HUES6 (cell line): ENCODE measurements at regions not wholly inside any gene's neighbourhood (a gene's known extent, or its start where the extent isn't known, plus 50 kb on each side); places are given as distances from the start of the nearest gene placed in this dataset.

ENCODE experiments used
- H3K27ac ChIP-seq: 2 replicates; pipeline ENCODE4 v1.7.0; 2013; ENCODE audit warnings: low read depth, mild to moderate bottlenecking, low read length, inconsistent platforms
- H3K27me3 ChIP-seq: 2 replicates; pipeline ENCODE4 v1.6.1; 2013; ENCODE audit warnings: low read length; ENCODE audit not compliant: control insufficient read depth, insufficient read depth
- H3K36me3 ChIP-seq: 2 replicates; pipeline ENCODE4 v1.6.1; 2013; ENCODE audit warnings: low read length; ENCODE audit not compliant: control insufficient read depth, insufficient read depth
- H3K4me1 ChIP-seq: 2 replicates; pipeline ENCODE4 v1.6.1; 2013; ENCODE audit warnings: low read length; ENCODE audit not compliant: control insufficient read depth, insufficient read depth
- H3K4me3 ChIP-seq: 2 replicates; pipeline ENCODE4 v1.5.1; 2013; ENCODE audit warnings: low read depth, low read length
- H3K9ac ChIP-seq: one replicate; pipeline ENCODE4 v1.6.1; 2013; ENCODE audit warnings: mild to moderate bottlenecking, low read length
- H3K9me3 ChIP-seq: 2 replicates; pipeline ENCODE4 v1.6.1; 2013; ENCODE audit warnings: low read depth, low read length; ENCODE audit not compliant: control insufficient read depth, insufficient read depth

DNA sequence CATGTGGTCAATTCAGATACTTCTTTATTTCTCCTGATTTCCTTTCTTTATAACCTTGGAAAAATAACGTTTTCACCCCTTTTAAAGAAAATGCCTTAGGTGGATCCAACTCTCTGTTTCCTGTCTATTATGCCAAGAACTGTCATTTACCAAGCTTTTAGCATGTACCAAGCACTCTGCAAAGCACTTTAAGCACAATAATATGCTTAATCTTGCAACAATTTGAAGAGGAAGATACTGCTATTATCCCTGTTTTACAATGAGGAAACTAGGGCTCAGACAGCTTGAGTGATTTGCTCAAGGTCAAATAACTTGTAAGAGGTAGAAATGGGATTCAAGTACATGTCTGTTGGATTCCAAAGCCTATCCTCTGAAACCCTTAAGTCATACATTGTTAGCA, 224.8 kb upstream of the IL12B start:
- Histone ChIP-seq H3K9ac (no peak overlapping the region), H3K27me3 (no peaks in the 10 kb centered on the region), H3K9me3 (peaks cover 9% of the 10 kb centered on the region; the same call in 1 of the 2 replicates), H3K4me1 (no peaks in the 10 kb centered on the region), H3K27ac (no peak overlapping the region), H3K36me3 (no peaks in the 10 kb centered on the region), H3K4me3 (no peak overlapping the region)

DNA sequence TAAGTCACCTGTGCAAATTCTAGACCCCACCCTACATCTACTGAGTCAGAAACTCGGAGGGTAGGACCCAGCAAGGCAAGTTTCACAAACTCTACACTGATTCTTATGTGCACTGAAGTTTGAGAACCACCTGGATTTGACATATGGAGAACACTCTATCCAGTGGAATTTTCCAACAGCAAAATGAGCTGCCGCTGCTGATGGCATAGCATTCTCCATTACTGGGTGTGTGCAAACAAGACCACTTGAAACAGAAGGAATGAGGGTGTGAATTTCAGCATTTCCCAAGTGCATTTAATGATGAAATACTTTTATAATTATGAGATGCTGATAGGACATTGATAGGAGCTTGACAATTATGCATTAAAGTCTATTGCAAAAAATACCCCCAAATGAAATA, 229.1 kb upstream of the IL12B start:
- Histone ChIP-seq H3K9ac (no peak overlapping the region), H3K4me3 (no peak overlapping the region), H3K4me1 (no peaks in the 10 kb centered on the region), H3K9me3 (no peaks in the 10 kb centered on the region), H3K27ac (no peak overlapping the region), H3K27me3 (no peaks in the 10 kb centered on the region), H3K36me3 (no peaks in the 10 kb centered on the region)

DNA sequence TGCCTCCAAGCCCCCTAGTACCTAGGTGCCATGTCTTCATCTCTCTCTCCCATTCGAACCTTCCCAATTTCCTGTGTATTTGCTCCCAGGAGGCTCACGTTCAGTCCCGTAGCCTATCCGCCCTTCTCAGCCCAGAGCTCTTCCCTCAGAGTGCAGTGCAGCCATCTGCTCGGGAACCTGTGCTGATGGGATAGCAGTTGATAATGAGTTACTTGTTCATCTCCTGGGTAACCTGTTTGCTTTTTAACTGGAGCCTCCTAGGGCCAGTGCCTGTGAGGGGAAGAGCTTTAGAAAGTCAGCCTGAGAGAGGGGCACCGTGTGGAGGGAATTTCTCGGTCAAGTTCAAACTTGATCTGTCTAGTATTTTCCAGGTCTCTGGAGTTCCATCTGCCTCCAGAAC, 229.8 kb upstream of the IL12B start:
- no peak overlapping the region for H3K27ac ChIP-seq
- no peaks in the 10 kb centered on the region for H3K27me3 ChIP-seq
- no peaks in the 10 kb centered on the region for H3K4me1 ChIP-seq
- H3K36me3 ChIP-seq: no peaks in the 10 kb centered on the region
- no peaks in the 10 kb centered on the region for H3K9me3 ChIP-seq
- H3K4me3 ChIP-seq: no peak overlapping the region
- no peak overlapping the region for H3K9ac ChIP-seq

DNA sequence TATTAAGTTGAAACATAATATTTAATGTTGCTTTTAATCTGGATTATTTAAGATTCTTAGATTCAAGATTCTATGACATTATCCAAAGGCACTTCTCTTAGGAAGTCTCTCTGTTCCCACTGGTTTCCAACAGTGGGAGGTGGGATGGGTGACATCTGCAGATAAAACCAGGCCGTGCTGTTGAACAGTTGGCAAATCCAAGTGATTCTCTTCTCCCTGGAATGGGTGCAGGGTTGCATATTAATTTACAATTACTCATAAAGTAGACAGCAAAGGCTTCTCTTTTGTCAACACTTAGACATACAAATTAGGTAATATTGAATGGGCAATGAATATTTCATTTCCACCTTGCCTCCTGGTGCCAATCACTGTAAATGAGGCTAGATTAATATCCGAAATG, 233.7 kb upstream of the IL12B start:
- Histone ChIP-seq H3K4me3 (no peak overlapping the region), H3K9ac (no peak overlapping the region), H3K9me3 (no peaks in the 10 kb centered on the region), H3K4me1 (no peaks in the 10 kb centered on the region), H3K36me3 (no peaks in the 10 kb centered on the region), H3K27me3 (no peaks in the 10 kb centered on the region), H3K27ac (no peak overlapping the region)

DNA sequence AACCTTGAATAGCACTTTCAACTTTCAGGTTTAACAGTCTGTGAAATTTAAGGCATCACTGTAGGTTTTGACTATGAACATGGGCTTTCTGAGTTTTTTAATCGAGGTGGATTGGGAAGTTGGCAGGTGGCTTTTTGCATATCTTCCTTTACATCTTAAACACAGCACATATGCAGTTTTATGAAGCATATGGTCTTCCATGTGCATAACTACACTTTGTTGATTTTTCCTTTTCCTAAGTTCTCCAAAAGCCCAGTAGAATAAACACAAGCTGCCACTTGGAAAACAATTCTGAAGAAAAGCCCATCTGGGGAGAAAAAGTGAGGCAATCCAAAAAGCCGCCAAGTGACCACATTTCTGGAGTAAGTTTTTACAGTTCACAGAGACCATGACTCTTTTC, 236.5 kb upstream of the IL12B start:
- H3K9ac ChIP-seq: no peak overlapping the region
- no peak overlapping the region for H3K27ac ChIP-seq

DNA sequence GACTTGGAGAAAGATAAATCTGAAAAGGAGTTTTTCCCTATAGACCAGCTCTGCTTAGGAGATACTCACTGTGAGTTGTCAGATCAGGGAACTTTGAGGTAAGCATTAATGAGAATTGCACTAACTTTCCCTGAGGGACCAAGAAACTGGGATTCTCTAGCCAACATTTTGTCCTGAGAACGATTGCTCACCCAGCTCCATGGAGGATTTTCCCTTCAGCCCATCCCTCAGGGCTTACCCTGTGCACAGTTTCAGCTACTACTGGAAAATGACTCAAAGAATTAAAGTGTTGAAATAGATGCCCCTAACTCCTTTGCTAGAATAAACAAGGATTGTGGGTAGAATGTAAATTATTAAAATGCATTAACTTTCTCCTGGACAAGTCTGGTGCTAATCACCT, 237.2 kb upstream of the IL12B start:
- H3K4me3 ChIP-seq: no peak overlapping the region
- H3K36me3 ChIP-seq: no peaks in the 10 kb centered on the region
- no peak overlapping the region for H3K9ac ChIP-seq
- no peak overlapping the region for H3K27ac ChIP-seq
- no peaks in the 10 kb centered on the region for H3K9me3 ChIP-seq
- H3K4me1 ChIP-seq: peaks cover 9% of the 10 kb centered on the region; the same call in 1 of the 2 replicates
- H3K27me3 ChIP-seq: no peaks in the 10 kb centered on the region

More for the DNA sequence above, 236.5 kb upstream of the IL12B start:
- Histone ChIP-seq H3K27me3 (no peaks in the 10 kb centered on the region), H3K4me3 (no peak overlapping the region), H3K4me1 (peaks cover 5% of the 10 kb centered on the region; the same call in 1 of the 2 replicates), H3K36me3 (no peaks in the 10 kb centered on the region), H3K9me3 (no peaks in the 10 kb centered on the region)

DNA sequence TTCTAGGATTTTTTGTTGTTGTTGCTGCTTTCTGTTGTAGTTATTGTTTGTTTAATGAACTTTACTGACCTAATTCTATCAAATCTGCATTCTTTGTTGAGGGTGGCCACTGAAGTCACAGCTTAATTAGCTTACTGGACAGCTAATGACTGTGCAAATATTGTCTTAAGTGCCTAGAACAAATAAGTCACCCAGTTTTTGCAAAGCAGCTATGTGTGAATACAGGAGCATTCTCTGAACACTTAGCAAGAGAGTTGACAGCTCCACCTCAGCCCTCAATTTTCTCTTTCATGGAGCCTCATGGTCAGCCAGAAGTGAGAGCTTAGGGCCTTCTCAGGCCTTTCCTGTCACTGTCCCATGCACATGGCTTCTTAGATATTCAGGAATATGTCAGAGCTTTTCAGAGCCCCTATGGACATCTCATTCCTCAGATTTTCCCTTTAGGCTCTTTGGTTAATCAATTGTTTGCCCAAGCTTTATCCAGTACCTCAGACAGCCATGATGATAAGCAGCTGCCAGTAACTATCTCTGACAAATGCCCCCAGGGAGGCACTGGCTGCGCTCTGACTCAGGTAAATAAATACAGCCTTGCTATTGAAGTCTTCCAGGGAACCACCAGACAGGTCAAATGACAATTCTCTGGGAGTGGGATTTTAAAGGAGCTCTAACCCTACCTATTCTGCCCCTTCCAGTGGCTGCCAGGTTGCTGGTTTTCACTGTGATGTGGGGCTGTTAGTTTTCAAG, 241.4 kb upstream of the IL12B start:
- Histone ChIP-seq H3K9me3 (no peaks in the 10 kb centered on the region), H3K9ac (no peak overlapping the region), H3K4me3 (no peak overlapping the region), H3K36me3 (no peaks in the 10 kb centered on the region), H3K4me1 (peaks cover 9% of the 10 kb centered on the region; the same call in 1 of the 2 replicates), H3K27me3 (no peaks in the 10 kb centered on the region), H3K27ac (no peak overlapping the region)

DNA sequence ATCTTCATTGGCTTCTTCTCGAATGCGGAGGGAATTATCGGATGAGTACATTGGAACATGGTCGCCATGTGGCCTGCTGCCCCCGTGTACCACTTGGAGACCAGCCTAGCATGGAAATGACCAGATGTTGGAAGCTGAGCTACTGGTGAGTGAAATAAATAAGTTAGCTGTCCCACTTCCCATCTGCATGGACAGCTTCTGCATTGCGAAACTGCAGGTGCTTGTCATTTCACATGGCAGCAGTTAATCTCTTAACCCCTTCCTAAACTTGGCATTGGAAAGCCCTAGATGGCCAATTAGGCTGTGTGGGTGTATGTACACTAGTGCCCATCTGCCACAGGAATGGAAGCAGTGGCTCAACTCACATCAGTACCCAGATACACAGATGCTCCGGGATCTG, 246.6 kb upstream of the IL12B start:
- no peak overlapping the region for H3K27ac ChIP-seq
- H3K36me3 ChIP-seq: no peaks in the 10 kb centered on the region
- H3K27me3 ChIP-seq: no peaks in the 10 kb centered on the region
- no peak overlapping the region for H3K9ac ChIP-seq
- H3K9me3 ChIP-seq: no peaks in the 10 kb centered on the region
- H3K4me1 ChIP-seq: peaks cover 8% of the 10 kb centered on the region; the same call in 1 of the 2 replicates
- H3K4me3 ChIP-seq: no peak overlapping the region

DNA sequence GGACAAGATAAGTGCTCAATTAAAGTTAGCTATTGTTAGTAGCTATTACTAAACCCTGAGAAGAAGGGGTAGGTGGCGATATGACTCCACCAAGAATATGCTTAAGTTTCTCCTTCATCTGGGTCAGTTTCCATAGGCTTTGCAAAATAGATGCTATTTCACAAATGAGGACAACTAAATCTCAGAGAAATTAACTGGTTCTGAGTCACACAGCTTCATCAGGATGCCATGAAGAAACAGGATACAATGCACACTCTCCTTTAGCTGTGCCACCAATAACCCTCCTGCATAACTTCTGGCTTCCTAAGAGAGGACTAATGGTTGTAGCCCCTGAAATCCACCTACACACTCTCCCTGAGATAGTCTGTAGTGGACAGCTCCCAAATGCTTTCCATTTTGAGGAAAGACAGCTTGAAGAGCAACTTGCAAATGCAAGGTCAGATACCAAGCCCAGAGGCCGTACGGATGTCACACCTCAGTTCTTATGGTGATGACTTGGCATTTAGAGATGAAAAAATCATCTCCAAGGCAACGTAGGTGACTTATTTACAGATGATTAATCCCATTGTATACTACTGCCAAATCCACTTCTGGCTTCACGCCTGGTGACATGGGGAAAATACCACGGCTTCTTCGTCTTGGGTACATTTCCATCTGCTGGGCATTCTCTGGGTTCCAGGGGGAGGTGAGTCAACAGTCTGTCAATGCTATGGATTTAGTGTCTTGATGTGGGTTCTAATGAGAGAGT, 251.4 kb upstream of the IL12B start:
- Histone ChIP-seq H3K4me3 (no peak overlapping the region), H3K27ac (no peak overlapping the region), H3K9me3 (peaks cover 4% of the 10 kb centered on the region; the same call in 1 of the 2 replicates), H3K27me3 (no peaks in the 10 kb centered on the region), H3K9ac (no peak overlapping the region), H3K36me3 (no peaks in the 10 kb centered on the region), H3K4me1 (peaks cover 4% of the 10 kb centered on the region; the same call in 1 of the 2 replicates)

DNA sequence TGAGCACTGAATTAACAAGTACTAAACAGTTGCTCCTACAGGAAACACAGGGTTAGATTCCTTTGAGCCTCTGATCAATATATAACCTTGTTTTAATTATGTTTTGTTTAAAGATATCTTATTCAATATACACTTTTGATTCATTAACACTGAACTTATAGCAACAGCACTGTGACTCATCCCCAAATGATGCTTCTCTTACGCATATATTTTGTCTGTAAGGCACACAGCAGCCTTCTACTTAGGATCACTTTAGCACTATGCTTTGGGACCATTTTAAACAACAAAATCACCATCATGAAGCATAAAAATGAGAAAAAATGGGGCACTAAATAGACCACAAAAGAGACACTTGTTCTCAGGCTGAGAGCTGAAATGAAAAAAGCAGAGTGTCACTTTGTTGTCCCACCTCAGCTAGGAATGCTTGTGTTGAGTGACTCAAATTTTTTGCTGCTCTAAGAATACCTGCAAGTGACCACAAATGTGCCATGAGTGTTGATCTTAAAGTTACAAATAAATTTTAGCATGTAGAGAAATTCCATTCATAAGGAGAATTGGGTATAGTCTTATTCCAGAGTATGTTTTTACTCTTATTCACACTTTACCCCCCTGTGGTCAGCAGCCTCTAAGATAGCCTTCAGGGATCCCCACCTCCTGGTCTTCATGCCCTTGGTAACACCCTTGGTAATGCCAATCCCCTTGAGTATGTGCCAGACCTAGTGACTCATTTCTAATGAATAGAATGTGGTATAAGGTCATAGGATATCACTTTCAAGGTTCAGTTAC, 252.7 kb upstream of the IL12B start:
- no peak overlapping the region for H3K27ac ChIP-seq
- H3K4me1 ChIP-seq: peaks cover 4% of the 10 kb centered on the region; the same call in 1 of the 2 replicates
- no peaks in the 10 kb centered on the region for H3K36me3 ChIP-seq
- H3K9ac ChIP-seq: no peak overlapping the region
- H3K27me3 ChIP-seq: no peaks in the 10 kb centered on the region
- H3K4me3 ChIP-seq: no peak overlapping the region
- H3K9me3 ChIP-seq: peaks cover 4% of the 10 kb centered on the region; the same call in 1 of the 2 replicates
